GM12874 (cell line): ENCODE measurements at regions not wholly inside any gene's neighbourhood (a gene's known extent, or its start where the extent isn't known, plus 50 kb on each side); places are given as distances from the start of the nearest gene placed in this dataset.

Experiments used
- CTCF ChIP-seq: IDR thresholded peaks from 2 replicates; pipeline ENCODE4 v1.5.1; 2011; ENCODE audit warnings: low read depth, mild to moderate bottlenecking, control low read depth, low read length, moderate library complexity; ENCODE audit not compliant: insufficient read depth

- TF ChIP-seq CTCF = no peak
Observed at GRCh38 chr5:135133698-135134515, 99.9 kb upstream of the PITX1 start.

- no peak for TF ChIP-seq CTCF
Observed at GRCh38 chr5:135133181-135133580, 99.2 kb upstream of the PITX1 start.

DNA sequence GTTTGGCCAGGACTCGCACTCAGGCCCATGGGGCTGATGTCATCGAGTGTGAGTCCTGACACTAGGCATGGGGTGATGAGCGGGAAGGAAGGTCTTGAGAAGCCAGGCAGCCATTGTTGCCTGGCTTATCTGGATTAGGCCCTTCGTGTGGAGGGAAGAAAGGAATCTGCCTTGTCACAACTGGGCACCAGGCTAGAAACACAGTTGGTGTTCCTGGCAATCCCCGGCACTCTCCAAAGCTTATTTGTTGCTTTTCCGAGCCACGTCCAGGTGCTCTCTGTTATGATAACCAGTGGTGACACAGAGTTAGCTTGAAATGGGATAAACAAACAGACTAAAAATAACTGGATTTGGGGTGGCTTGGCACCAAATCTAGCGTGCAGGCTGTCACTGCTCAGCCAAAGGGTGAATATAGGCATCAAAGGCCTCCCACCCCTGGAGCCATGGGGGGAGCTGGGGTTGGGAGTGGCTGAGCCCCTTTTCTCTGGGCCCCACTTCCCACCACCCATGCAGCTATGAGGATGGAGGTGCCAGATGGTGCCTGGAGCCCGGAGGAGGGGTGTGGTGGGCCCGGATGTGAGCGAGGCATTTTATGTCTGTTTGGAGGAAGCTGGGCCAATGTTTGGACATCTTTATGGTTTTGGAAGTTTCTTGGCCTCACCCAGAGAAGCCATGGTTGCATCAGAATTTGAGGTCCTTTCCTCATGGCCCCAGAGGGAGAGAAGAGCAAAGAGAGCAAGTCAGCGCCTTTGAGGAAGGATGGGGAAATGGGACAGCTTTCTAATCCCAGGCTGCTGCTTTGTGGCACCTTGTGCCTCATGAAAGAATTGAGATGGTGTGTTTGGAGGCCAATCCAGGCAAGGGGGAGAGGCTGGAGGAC, 98.0 kb upstream of the PITX1 start:
- TF ChIP-seq CTCF = no peak

- TF ChIP-seq CTCF = no peak
Observed at GRCh38 chr5:135130261-135131215, 96.5 kb upstream of the PITX1 start.

DNA sequence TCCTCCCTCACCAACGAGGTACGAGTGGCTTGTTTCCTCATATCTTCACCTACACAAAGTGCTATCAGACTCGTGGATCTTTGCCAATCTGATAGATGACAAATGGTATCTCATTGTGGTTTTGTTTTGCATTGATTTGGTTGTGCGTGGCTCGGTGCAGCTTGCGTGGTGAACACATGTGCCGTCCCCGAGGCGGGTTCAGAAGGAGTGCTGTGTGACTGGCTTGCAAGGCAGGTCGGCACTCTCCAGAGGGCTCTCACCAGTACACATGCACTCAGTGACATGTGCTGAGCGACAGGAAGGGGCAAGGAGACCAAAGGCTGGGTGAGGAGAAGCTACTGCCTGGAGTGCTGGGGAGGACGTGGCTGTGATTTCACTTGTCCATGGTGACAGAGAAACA, 95.3 kb upstream of the PITX1 start:
- TF ChIP-seq CTCF = no peak

- no peak for TF ChIP-seq CTCF
Observed at GRCh38 chr5:135128361-135128760, 94.3 kb upstream of the PITX1 start.
